ENCODE measurements at regions not wholly inside any gene's neighbourhood (a gene's known extent, or its start where the extent isn't known, plus 50 kb on each side); places are given as distances from the start of the nearest gene placed in this dataset.

GRCh38 chr6:104218116-104218515 is 641.6 kb downstream of the HACE1 start:
- no peak overlapping the region for H3K4me3 ChIP-seq (ENCODE audit: low read depth, low read length)

DNA sequence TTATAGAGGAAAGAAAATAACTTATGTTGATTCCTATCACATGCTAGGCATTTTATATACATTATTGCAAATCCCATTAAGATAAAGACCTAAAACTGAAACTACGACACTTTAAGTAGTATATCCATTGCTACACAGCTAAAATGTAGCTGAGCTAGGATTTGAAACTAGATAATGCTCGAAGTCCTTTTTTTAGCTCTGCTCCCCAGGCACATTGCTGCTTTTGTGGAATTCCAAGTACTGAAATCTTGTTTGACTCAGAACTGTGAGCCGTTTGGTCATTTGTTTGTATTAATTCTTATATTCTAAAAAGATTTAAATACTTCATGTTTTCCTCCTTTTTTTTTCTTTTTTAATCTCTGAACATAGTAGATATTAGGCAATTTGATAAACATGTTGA is 644.8 kb downstream of the HACE1 start:
- Histone ChIP-seq H3K4me3 (ENCODE audit: low read depth, low read length) (no peak overlapping the region), H3K36me3 (ENCODE audit: control insufficient read depth, insufficient read depth, low read length) (no peaks in the 10 kb centered on the region), H3K9ac (ENCODE audit: low read length) (no peak overlapping the region), H3K9me3 (ENCODE audit: control insufficient read depth, insufficient read depth, low read depth, low read length) (no peaks in the 10 kb centered on the region), H3K4me1 (ENCODE audit: control insufficient read depth, insufficient read depth, low read length) (no peaks in the 10 kb centered on the region), H3K27me3 (ENCODE audit: control insufficient read depth, insufficient read depth, low read length) (no peaks in the 10 kb centered on the region), H3K27ac (ENCODE audit: low read depth, low read length) (no peak overlapping the region)

More at GRCh38 chr6:104218116-104218515, 641.6 kb downstream of the HACE1 start:
- Histone ChIP-seq H3K36me3 (ENCODE audit: control insufficient read depth, insufficient read depth, low read length) (no peaks in the 10 kb centered on the region), H3K4me1 (ENCODE audit: control insufficient read depth, insufficient read depth, low read length) (no peaks in the 10 kb centered on the region), H3K27ac (ENCODE audit: low read depth, low read length) (no peak overlapping the region), H3K27me3 (ENCODE audit: control insufficient read depth, insufficient read depth, low read length) (no peaks in the 10 kb centered on the region), H3K9me3 (ENCODE audit: control insufficient read depth, insufficient read depth, low read depth, low read length) (no peaks in the 10 kb centered on the region), H3K9ac (ENCODE audit: low read length) (no peak overlapping the region)

DNA sequence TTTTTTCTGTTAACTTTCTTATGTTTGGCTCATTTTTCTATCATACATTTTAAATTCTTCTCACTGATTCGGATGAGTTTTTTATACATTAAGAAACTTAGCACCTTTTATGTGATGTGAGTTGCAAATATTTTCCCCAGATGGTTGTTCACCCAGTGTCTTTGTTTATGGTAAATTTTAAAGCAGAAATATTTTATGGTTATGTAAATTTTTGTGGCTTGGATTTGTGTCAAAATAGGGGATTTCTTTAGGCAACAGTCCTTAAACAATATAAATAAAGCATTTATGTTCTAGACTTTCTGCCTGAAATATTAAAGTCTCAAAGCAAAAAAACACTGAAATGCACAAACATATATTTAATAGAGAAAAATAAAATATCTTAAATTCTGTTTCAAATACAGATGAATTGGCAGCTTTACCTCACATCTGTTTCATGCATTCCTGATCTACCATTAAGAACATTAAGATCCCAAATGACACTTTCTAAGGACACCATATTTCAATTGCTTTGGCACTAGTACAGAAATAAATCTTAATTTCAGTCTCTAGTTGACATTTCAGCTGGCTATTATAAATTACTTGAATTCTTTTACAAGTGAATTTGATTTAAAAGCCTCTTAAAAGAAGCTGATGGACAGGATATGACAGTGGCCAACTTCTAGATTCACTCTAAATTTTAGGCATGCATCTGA is 646.6 kb downstream of the HACE1 start:
- Histone ChIP-seq H3K9ac (ENCODE audit: low read length) (no peak overlapping the region), H3K27ac (ENCODE audit: low read depth, low read length) (no peak overlapping the region), H3K36me3 (ENCODE audit: control insufficient read depth, insufficient read depth, low read length) (no peaks in the 10 kb centered on the region), H3K27me3 (ENCODE audit: control insufficient read depth, insufficient read depth, low read length) (no peaks in the 10 kb centered on the region), H3K4me1 (ENCODE audit: control insufficient read depth, insufficient read depth, low read length) (no peaks in the 10 kb centered on the region), H3K4me3 (ENCODE audit: low read depth, low read length) (no peak overlapping the region), H3K9me3 (ENCODE audit: control insufficient read depth, insufficient read depth, low read depth, low read length) (no peaks in the 10 kb centered on the region)

DNA sequence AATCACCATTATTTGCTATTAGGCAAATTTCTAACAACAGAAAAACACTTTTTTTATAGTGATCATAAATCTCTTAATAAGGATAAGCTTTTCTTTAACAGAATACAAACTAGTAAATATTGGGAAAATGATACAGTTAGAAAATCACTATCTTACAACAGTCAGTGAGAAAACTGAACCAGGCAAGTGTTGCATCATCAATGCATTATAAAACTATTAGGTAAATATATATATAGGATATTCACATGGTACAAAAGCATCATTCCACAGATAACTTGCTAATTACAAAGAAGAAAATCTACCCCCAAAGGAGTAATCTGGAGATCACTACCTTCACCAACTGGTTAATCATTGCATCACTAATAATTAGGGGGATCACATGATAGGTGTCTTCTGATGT is 652.1 kb downstream of the HACE1 start:
- no peak overlapping the region for H3K4me3 ChIP-seq (ENCODE audit: low read depth, low read length)
- H3K4me1 ChIP-seq (ENCODE audit: control insufficient read depth, insufficient read depth, low read length): no peaks in the 10 kb centered on the region
- H3K9ac ChIP-seq (ENCODE audit: low read length): no peak overlapping the region
- no peaks in the 10 kb centered on the region for H3K9me3 ChIP-seq (ENCODE audit: control insufficient read depth, insufficient read depth, low read depth, low read length)
- H3K27me3 ChIP-seq (ENCODE audit: control insufficient read depth, insufficient read depth, low read length): no peaks in the 10 kb centered on the region
- no peak overlapping the region for H3K27ac ChIP-seq (ENCODE audit: low read depth, low read length)
- H3K36me3 ChIP-seq (ENCODE audit: control insufficient read depth, insufficient read depth, low read length): no peaks in the 10 kb centered on the region

DNA sequence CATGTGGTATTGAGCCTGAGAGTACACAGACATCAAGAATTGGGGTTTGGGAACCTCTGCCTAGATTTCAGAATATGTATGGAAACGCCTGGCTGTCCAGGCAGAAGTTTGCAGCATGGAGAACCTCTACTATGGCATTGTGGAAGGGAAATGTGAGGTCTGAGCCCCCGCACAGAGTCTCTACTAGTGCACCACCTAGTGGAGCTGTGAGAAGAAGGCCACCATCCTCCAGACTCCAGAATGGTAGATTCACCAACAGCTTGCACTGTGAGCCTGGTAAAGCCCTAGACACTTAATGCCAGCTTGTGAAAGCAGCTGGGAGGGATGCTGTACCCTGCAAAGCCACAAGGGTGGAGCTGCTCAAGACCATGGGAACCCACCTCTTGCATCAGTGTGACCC is 658.2 kb downstream of the HACE1 start:
- Histone ChIP-seq H3K9me3 (ENCODE audit: control insufficient read depth, insufficient read depth, low read depth, low read length) (peaks cover 6% of the 10 kb centered on the region; the same call in 1 of the 2 replicates), H3K27ac (ENCODE audit: low read depth, low read length) (no peak overlapping the region), H3K36me3 (ENCODE audit: control insufficient read depth, insufficient read depth, low read length) (no peaks in the 10 kb centered on the region), H3K27me3 (ENCODE audit: control insufficient read depth, insufficient read depth, low read length) (no peaks in the 10 kb centered on the region), H3K4me1 (ENCODE audit: control insufficient read depth, insufficient read depth, low read length) (no peaks in the 10 kb centered on the region), H3K9ac (ENCODE audit: low read length) (no peak overlapping the region), H3K4me3 (ENCODE audit: low read depth, low read length) (no peak overlapping the region)

DNA sequence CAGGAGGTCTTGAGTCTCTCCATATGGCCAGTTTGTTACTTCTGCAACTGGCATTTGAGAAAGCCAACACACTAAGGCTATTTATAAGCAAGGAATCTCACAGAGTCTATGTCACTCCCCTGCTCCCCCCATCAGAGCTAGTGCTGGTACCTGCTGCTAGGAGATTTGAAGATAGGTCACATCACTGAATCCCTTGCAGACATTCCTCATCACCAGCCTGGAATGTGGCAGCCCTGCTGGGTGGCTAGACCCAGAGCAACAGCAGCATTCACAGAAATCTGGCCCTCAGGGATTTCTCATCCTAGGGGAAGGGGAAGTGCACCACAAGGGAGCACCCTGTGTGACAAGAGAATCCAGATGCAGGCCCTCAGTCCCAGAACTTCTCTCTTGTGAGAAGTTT is 672.1 kb downstream of the HACE1 start:
- Histone ChIP-seq H3K9ac (ENCODE audit: low read length) (no peak overlapping the region), H3K4me3 (ENCODE audit: low read depth, low read length) (no peak overlapping the region), H3K27me3 (ENCODE audit: control insufficient read depth, insufficient read depth, low read length) (no peaks in the 10 kb centered on the region), H3K36me3 (ENCODE audit: control insufficient read depth, insufficient read depth, low read length) (no peaks in the 10 kb centered on the region), H3K9me3 (ENCODE audit: control insufficient read depth, insufficient read depth, low read depth, low read length) (no peaks in the 10 kb centered on the region), H3K4me1 (ENCODE audit: control insufficient read depth, insufficient read depth, low read length) (peaks cover 6% of the 10 kb centered on the region; the same call in 1 of the 2 replicates), H3K27ac (ENCODE audit: low read depth, low read length) (no peak overlapping the region)

DNA sequence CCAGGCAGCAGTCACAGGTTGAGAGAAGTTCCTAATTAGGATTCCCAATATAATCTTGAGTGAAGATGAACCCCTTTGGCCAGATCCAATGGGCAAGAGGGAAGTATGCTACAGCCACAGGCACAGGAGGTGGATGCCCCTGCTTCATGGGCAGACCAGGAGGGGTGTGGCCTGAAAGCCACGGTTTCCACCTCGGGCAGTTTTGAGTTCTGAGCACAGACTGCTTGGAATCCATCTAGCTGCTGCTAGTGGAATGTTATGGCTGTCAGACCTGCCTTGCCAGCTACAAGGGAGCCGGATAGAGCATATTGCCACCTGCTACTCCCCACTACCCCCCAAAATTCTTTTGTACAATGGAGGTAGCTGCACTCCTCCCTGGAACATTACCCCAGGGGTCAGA is 672.9 kb downstream of the HACE1 start:
- no peaks in the 10 kb centered on the region for H3K36me3 ChIP-seq (ENCODE audit: control insufficient read depth, insufficient read depth, low read length)
- no peak overlapping the region for H3K27ac ChIP-seq (ENCODE audit: low read depth, low read length)
- peaks cover 6% of the 10 kb centered on the region; the same call in 1 of the 2 replicates for H3K4me1 ChIP-seq (ENCODE audit: control insufficient read depth, insufficient read depth, low read length)
- H3K27me3 ChIP-seq (ENCODE audit: control insufficient read depth, insufficient read depth, low read length): no peaks in the 10 kb centered on the region
- H3K9ac ChIP-seq (ENCODE audit: low read length): no peak overlapping the region
- H3K4me3 ChIP-seq (ENCODE audit: low read depth, low read length): no peak overlapping the region
- no peaks in the 10 kb centered on the region for H3K9me3 ChIP-seq (ENCODE audit: control insufficient read depth, insufficient read depth, low read depth, low read length)

- Histone ChIP-seq H3K9ac (ENCODE audit: low read length) (no peak overlapping the region), H3K27me3 (ENCODE audit: control insufficient read depth, insufficient read depth, low read length) (no peaks in the 10 kb centered on the region), H3K4me3 (ENCODE audit: low read depth, low read length) (no peak overlapping the region), H3K27ac (ENCODE audit: low read depth, low read length) (no peak overlapping the region), H3K4me1 (ENCODE audit: control insufficient read depth, insufficient read depth, low read length) (peaks cover 6% of the 10 kb centered on the region; the same call in 1 of the 2 replicates), H3K9me3 (ENCODE audit: control insufficient read depth, insufficient read depth, low read depth, low read length) (no peaks in the 10 kb centered on the region), H3K36me3 (ENCODE audit: control insufficient read depth, insufficient read depth, low read length) (no peaks in the 10 kb centered on the region)
Observed at GRCh38 chr6:104183816-104184435, 675.8 kb downstream of the HACE1 start.

DNA sequence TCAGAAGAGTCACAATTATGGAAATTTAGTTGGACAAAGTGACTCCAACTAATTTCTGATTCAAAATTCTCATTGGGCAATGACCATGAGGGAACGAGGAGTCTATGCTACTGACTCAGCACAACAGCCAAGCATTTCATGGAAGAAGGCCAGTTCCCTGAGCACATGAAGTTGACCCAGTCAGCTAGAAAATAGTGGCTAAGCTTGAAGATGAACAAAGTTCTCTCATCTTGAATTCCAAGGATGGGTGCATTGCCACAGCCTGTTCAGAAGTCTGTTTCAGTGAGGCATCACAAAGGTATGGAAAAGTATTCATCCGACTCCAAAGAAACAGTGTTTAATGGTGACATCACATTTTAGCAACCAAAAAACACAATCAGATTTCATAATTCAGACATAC is 676.9 kb downstream of the HACE1 start:
- Histone ChIP-seq H3K4me3 (ENCODE audit: low read depth, low read length) (no peak overlapping the region), H3K27ac (ENCODE audit: low read depth, low read length) (no peak overlapping the region), H3K9ac (ENCODE audit: low read length) (no peak overlapping the region), H3K27me3 (ENCODE audit: control insufficient read depth, insufficient read depth, low read length) (no peaks in the 10 kb centered on the region), H3K9me3 (ENCODE audit: control insufficient read depth, insufficient read depth, low read depth, low read length) (no peaks in the 10 kb centered on the region), H3K4me1 (ENCODE audit: control insufficient read depth, insufficient read depth, low read length) (peaks cover 1% of the 10 kb centered on the region; the same call in 1 of the 2 replicates), H3K36me3 (ENCODE audit: control insufficient read depth, insufficient read depth, low read length) (no peaks in the 10 kb centered on the region)

- Histone ChIP-seq H3K9me3 (ENCODE audit: control insufficient read depth, insufficient read depth, low read depth, low read length) (no peaks in the 10 kb centered on the region), H3K27ac (ENCODE audit: low read depth, low read length) (no peak overlapping the region), H3K4me3 (ENCODE audit: low read depth, low read length) (no peak overlapping the region), H3K9ac (ENCODE audit: low read length) (no peak overlapping the region), H3K4me1 (ENCODE audit: control insufficient read depth, insufficient read depth, low read length) (peaks cover 5% of the 10 kb centered on the region; the same call in 1 of the 2 replicates), H3K36me3 (ENCODE audit: control insufficient read depth, insufficient read depth, low read length) (no peaks in the 10 kb centered on the region), H3K27me3 (ENCODE audit: control insufficient read depth, insufficient read depth, low read length) (no peaks in the 10 kb centered on the region)
Observed at GRCh38 chr6:104173668-104174067, 686.1 kb downstream of the HACE1 start.

DNA sequence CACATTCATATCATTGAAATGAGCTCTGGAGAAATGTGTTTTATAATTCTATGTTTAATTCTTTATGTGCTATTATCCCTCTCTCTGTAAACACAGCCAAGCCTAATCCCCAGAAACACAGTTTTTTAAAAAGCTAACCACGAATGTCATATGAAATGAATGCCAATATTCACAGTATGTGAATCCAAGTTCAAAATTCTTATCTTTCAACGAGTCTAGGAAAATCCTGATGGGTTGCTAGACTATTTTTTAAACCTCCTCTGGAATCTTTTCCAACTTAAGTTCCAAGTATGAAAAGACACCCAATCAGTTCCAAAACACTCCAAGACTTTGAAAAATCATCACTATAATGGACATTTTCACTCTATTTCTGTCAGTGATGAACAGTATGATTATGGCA is 689.3 kb downstream of the HACE1 start:
- Histone ChIP-seq H3K4me1 (ENCODE audit: control insufficient read depth, insufficient read depth, low read length) (peaks cover 5% of the 10 kb centered on the region; the same call in 1 of the 2 replicates), H3K36me3 (ENCODE audit: control insufficient read depth, insufficient read depth, low read length) (no peaks in the 10 kb centered on the region), H3K9ac (ENCODE audit: low read length) (no peak overlapping the region), H3K27me3 (ENCODE audit: control insufficient read depth, insufficient read depth, low read length) (no peaks in the 10 kb centered on the region), H3K27ac (ENCODE audit: low read depth, low read length) (no peak overlapping the region), H3K9me3 (ENCODE audit: control insufficient read depth, insufficient read depth, low read depth, low read length) (no peaks in the 10 kb centered on the region; the same call in 1 of the 2 replicates), H3K4me3 (ENCODE audit: low read depth, low read length) (no peak overlapping the region)

Data from HUES6 (cell line).